Endodermal cell (in vitro differentiated cells): ENCODE measurements at regions not wholly inside any gene's neighbourhood (a gene's known extent, or its start where the extent isn't known, plus 50 kb on each side); places are given as distances from the start of the nearest gene placed in this dataset.

Experiments
- DNase-seq: peaks from one replicate; pipeline ENCODE4 v3.0.0-alpha.2; 2017
- H3K27ac ChIP-seq: 2 replicates; pipeline ENCODE4 v1.5.1; 2013; ENCODE audit warnings: mild to moderate bottlenecking, low read depth, low read length, moderate library complexity
- H3K27me3 ChIP-seq: 2 replicates; pipeline ENCODE4 v1.6.1; 2013; ENCODE audit warnings: mild to moderate bottlenecking, low read length, moderate library complexity; ENCODE audit not compliant: insufficient read depth, control insufficient read depth, poor library complexity, severe bottlenecking
- H3K36me3 ChIP-seq: 2 replicates; pipeline ENCODE4 v1.7.0; 2013; ENCODE audit warnings: mild to moderate bottlenecking, low read length, moderate library complexity; ENCODE audit not compliant: control insufficient read depth, insufficient read depth
- H3K4me1 ChIP-seq: one replicate; pipeline ENCODE4 v1.7.0; 2013; ENCODE audit warnings: low read length; ENCODE audit not compliant: control insufficient read depth, insufficient read depth
- H3K4me3 ChIP-seq: 2 replicates; pipeline ENCODE4 v1.5.1; 2013; ENCODE audit warnings: mild to moderate bottlenecking, low read length, moderate library complexity
- H3K9ac ChIP-seq: 2 replicates; pipeline ENCODE4 v1.6.1; 2013; ENCODE audit warnings: mild to moderate bottlenecking, low read length, moderate library complexity; ENCODE audit not compliant: poor library complexity, severe bottlenecking; ENCODE audit errors: extremely low read depth
- H3K9me3 ChIP-seq: 2 replicates; pipeline ENCODE4 v1.6.1; 2013; ENCODE audit warnings: mild to moderate bottlenecking, low read length, moderate library complexity; ENCODE audit not compliant: control insufficient read depth
- H3K27ac Mint-ChIP-seq: 2 replicates; pipeline ENCODE4 v1.8.0; 2020; ENCODE audit warnings: mixed read lengths
- H3K27me3 Mint-ChIP-seq: 2 replicates; pipeline ENCODE4 v1.8.0; 2021; ENCODE audit warnings: mild to moderate bottlenecking, mixed read lengths; ENCODE audit not compliant: insufficient read depth
- H3K36me3 Mint-ChIP-seq: 2 replicates; pipeline ENCODE4 v1.8.0; 2020; ENCODE audit warnings: low read depth, mixed read lengths
- H3K4me1 Mint-ChIP-seq: 2 replicates; pipeline ENCODE4 v1.8.0; 2020; ENCODE audit warnings: mixed read lengths
- H3K4me3 Mint-ChIP-seq: 2 replicates; pipeline ENCODE4 v1.8.0; 2020; ENCODE audit warnings: mild to moderate bottlenecking, moderate library complexity, mixed read lengths
- H3K9me3 Mint-ChIP-seq: 2 replicates; pipeline ENCODE4 v1.8.0; 2020; ENCODE audit warnings: mild to moderate bottlenecking, mixed read lengths
- CTCF ChIP-seq: fragments of 200-600 bp; sonication (generic); conservative IDR thresholded peaks from 2 replicates; pipeline ENCODE4 v1.5.0; 2021; ENCODE audit warnings: antibody characterized with exemption, mild to moderate bottlenecking
- WGBS, 2 experiments: methylation state at CpG; one replicate each; pipeline versions ENCODE4 v1.1.5 to v1.1.7; 2013; ENCODE audit warnings: missing lambda C conversion rate in 2 of 2, mixed read lengths in 1 of 2; ENCODE audit not compliant: insufficient coverage in 1 of 2, insufficient read length in 1 of 2; 5-methylcytosine and 5-hydroxymethylcytosine counted together

- TF ChIP-seq CTCF, result no peak
- Mint-ChIP-seq H3K27me3 (no peaks in the 10 kb centered on the region), H3K4me3 (no peak overlapping the region), H3K27ac (no peak overlapping the region), H3K9me3 (peaks cover 6% of the 10 kb centered on the region), H3K4me1 (peaks cover 2% of the 10 kb centered on the region), H3K36me3 (no peaks in the 10 kb centered on the region)
- H3K9me3 ChIP-seq, result peaks cover 8% of the 10 kb centered on the region
- H3K27me3 ChIP-seq, result no peaks in the 10 kb centered on the region
- no peak overlapping the region for H3K4me3 ChIP-seq
- H3K4me1 ChIP-seq, result peaks cover under 1% of the 10 kb centered on the region
- WGBS, 2 experiments, result 73 to 79% methylated on average over 2 of the region's 3 CpGs
- H3K9ac ChIP-seq, result no peak overlapping the region
- no peaks in the 10 kb centered on the region for H3K36me3 ChIP-seq
- DNase-seq, result no peak
- no peak overlapping the region for H3K27ac ChIP-seq
These were observed 475.6 kb upstream of the ZEB2 start for GRCh38 chr2:144995482-144995881.

GRCh38 chr2:144990661-144991060, 470.7 kb upstream of the ZEB2 start:
- Mint-ChIP-seq H3K9me3 (peaks cover 23% of the 10 kb centered on the region), H3K27ac (no peak overlapping the region), H3K27me3 (no peaks in the 10 kb centered on the region), H3K4me1 (peaks cover 2% of the 10 kb centered on the region), H3K36me3 (peaks cover 4% of the 10 kb centered on the region), H3K4me3 (no peak overlapping the region)
- no peaks in the 10 kb centered on the region for H3K36me3 ChIP-seq
- H3K4me3 ChIP-seq, result no peak overlapping the region
- H3K9ac ChIP-seq, result no peak overlapping the region
- peaks cover 2% of the 10 kb centered on the region for H3K4me1 ChIP-seq
- H3K9me3 ChIP-seq, result peaks cover 27% of the 10 kb centered on the region
- peak overlapping the region; percentile 71 for H3K27ac ChIP-seq
- no peak for DNase-seq
- TF ChIP-seq CTCF, result no peak
- H3K27me3 ChIP-seq, result no peaks in the 10 kb centered on the region
- WGBS, 2 experiments, result 76 to 80% methylated on average over 1 of the region's 1 CpG

- no peak overlapping the region for H3K27ac Mint-ChIP-seq
- peaks cover 29% of the 10 kb centered on the region for H3K9me3 Mint-ChIP-seq
- no peak for TF ChIP-seq CTCF
- peaks cover 2% of the 10 kb centered on the region for H3K4me1 Mint-ChIP-seq
- WGBS, 2 experiments, result 88% methylated on average over 2 of the region's 2 CpGs; no CpG with 5 or more reads in 1 of the 2 experiments
- no peak overlapping the region for H3K4me3 ChIP-seq
- DNase-seq, result no peak
- peaks cover 2% of the 10 kb centered on the region for H3K4me1 ChIP-seq
- H3K36me3 Mint-ChIP-seq, result peaks cover 4% of the 10 kb centered on the region
- no peak overlapping the region for H3K4me3 Mint-ChIP-seq
- H3K9ac ChIP-seq, result no peak overlapping the region
- peak overlapping the region; percentile 71 for H3K27ac ChIP-seq
- no peaks in the 10 kb centered on the region for H3K27me3 Mint-ChIP-seq
- no peaks in the 10 kb centered on the region for H3K36me3 ChIP-seq
- no peaks in the 10 kb centered on the region for H3K27me3 ChIP-seq
- peaks cover 35% of the 10 kb centered on the region for H3K9me3 ChIP-seq
These were observed 469.8 kb upstream of the ZEB2 start for GRCh38 chr2:144989579-144990270.
